Suprapubic skin (tissue), 4 donors: ENCODE measurements at regions not wholly inside any gene's neighbourhood (a gene's known extent, or its start where the extent isn't known, plus 50 kb on each side); places are given as distances from the start of the nearest gene placed in this dataset.

Experiments
- EP300 ChIP-seq: sonication (generic); formaldehyde crosslinking; IDR thresholded peaks from one replicate; pipeline ENCODE4 v1.6.1; 2017; ENCODE audit warnings: antibody characterized with exemption
- POLR2A ChIP-seq, 2 donors: fragments of 450-650 bp; IDR thresholded peaks; one replicate each; pipeline ENCODE4 v1.6.1; 2017; ENCODE audit warnings: antibody characterized with exemption in 2 of 2, mild to moderate bottlenecking in 2 of 2, moderate library complexity in 2 of 2
- POLR2AphosphoS5 ChIP-seq, 3 donors: sonication (generic); formaldehyde crosslinking; IDR thresholded peaks; one replicate each; pipeline ENCODE4 v1.6.1; 2017; ENCODE audit warnings: antibody characterized with exemption in 3 of 3
- TF ChIP-seq, protein P1 (sequence below), 2 donors: fragments of 200-600 bp in 1 of 2; fragments of 450-650 bp in 1 of 2; sonication (generic) in 1 of 2; IDR thresholded peaks; one replicate each; pipeline ENCODE4 v1.5.1; 2016 to 2019; ENCODE audit warnings: antibody characterized with exemption in 2 of 2, mild to moderate bottlenecking in 1 of 2, moderate library complexity in 1 of 2

DNA sequence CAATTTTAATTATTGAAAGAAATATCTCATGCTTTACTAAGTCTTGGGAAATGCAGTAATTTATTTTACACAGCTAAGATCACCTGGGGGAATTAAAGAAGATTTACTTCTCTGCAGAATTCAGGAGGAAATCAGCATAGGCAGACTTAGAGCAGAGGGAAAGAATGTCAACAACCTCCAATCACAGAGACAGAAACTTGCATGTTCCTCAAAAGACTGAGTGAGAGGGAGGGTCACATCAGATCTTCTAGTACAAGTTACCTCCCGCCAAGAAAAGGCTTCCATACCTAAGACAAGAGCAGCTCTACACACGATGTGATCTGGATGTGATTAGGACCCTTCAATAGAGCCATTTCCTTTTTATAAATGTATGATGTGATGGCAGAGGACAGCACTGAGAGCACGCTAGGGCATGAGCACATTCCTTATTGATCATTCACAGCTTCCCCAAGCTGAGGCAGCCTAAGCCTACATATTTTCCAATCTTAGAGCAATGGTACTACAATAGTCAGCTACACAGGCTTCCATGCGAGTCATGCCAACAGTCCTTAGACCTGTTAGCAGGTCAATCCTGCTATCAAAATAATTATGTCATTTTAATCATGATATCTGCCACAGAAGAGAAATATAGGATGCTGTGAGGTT lies 403.3 kb downstream of the ETNK1 start:
- TF ChIP-seq, protein P1, sequence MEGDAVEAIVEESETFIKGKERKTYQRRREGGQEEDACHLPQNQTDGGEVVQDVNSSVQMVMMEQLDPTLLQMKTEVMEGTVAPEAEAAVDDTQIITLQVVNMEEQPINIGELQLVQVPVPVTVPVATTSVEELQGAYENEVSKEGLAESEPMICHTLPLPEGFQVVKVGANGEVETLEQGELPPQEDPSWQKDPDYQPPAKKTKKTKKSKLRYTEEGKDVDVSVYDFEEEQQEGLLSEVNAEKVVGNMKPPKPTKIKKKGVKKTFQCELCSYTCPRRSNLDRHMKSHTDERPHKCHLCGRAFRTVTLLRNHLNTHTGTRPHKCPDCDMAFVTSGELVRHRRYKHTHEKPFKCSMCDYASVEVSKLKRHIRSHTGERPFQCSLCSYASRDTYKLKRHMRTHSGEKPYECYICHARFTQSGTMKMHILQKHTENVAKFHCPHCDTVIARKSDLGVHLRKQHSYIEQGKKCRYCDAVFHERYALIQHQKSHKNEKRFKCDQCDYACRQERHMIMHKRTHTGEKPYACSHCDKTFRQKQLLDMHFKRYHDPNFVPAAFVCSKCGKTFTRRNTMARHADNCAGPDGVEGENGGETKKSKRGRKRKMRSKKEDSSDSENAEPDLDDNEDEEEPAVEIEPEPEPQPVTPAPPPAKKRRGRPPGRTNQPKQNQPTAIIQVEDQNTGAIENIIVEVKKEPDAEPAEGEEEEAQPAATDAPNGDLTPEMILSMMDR (IDR thresholded peaks at IDR 0.05): no peak
- TF ChIP-seq EP300 (no peak), POLR2A (IDR thresholded peaks at IDR 0.05) (no peak), POLR2AphosphoS5 (IDR thresholded peaks at IDR 0.05) (no peak)
